ENCODE measurements at regions not wholly inside any gene's neighbourhood (a gene's known extent, or its start where the extent isn't known, plus 50 kb on each side); places are given as distances from the start of the nearest gene placed in this dataset.

- no peak for DNase-seq
- intact Hi-C loops (cut with DNase I, micrococcal nuclease) = no loop called here
Measured at GRCh38 chr7:50153995-50154394, 60.9 kb upstream of the ZPBP start.

GRCh38 chr7:50153148-50153547 lies 60.1 kb upstream of the ZPBP start:
- H3K36me3 ChIP-seq (ENCODE audit: low read depth) = no peaks in the 10 kb centered on the region
- no peak for ATAC-seq
- no peak for DNase-seq
- no peaks in the 10 kb centered on the region for H3K9me3 ChIP-seq
- intact Hi-C loops (cut with DNase I, micrococcal nuclease) = no loop called here
- TF ChIP-seq, protein P1, sequence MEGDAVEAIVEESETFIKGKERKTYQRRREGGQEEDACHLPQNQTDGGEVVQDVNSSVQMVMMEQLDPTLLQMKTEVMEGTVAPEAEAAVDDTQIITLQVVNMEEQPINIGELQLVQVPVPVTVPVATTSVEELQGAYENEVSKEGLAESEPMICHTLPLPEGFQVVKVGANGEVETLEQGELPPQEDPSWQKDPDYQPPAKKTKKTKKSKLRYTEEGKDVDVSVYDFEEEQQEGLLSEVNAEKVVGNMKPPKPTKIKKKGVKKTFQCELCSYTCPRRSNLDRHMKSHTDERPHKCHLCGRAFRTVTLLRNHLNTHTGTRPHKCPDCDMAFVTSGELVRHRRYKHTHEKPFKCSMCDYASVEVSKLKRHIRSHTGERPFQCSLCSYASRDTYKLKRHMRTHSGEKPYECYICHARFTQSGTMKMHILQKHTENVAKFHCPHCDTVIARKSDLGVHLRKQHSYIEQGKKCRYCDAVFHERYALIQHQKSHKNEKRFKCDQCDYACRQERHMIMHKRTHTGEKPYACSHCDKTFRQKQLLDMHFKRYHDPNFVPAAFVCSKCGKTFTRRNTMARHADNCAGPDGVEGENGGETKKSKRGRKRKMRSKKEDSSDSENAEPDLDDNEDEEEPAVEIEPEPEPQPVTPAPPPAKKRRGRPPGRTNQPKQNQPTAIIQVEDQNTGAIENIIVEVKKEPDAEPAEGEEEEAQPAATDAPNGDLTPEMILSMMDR (IDR thresholded peaks at IDR 0.05) = no peak
- H3K4me1 ChIP-seq (ENCODE audit: low read depth) = no peaks in the 10 kb centered on the region
- no peak overlapping the region for H3K4me3 ChIP-seq

More at GRCh38 chr7:50153995-50154394, 60.9 kb upstream of the ZPBP start:
- Histone ChIP-seq H3K4me1 (ENCODE audit: low read depth) (no peaks in the 10 kb centered on the region), H3K9me3 (no peaks in the 10 kb centered on the region), H3K4me3 (no peak overlapping the region), H3K36me3 (ENCODE audit: low read depth) (no peaks in the 10 kb centered on the region)
- no peak for ATAC-seq
- TF ChIP-seq, protein P1 (IDR thresholded peaks at IDR 0.05) = no peak

- H3K9me3 ChIP-seq = no peaks in the 10 kb centered on the region
- TF ChIP-seq, protein P1 (IDR thresholded peaks at IDR 0.05) = no peak
- ATAC-seq = no peak
- no peaks in the 10 kb centered on the region for H3K4me1 ChIP-seq (ENCODE audit: low read depth)
- DNase-seq = no peak
- no peak overlapping the region for H3K4me3 ChIP-seq
- intact Hi-C loops (cut with DNase I, micrococcal nuclease) = no loop called here
- no peaks in the 10 kb centered on the region for H3K36me3 ChIP-seq (ENCODE audit: low read depth)
Measured at GRCh38 chr7:50152486-50152885, 59.4 kb upstream of the ZPBP start.

DNA sequence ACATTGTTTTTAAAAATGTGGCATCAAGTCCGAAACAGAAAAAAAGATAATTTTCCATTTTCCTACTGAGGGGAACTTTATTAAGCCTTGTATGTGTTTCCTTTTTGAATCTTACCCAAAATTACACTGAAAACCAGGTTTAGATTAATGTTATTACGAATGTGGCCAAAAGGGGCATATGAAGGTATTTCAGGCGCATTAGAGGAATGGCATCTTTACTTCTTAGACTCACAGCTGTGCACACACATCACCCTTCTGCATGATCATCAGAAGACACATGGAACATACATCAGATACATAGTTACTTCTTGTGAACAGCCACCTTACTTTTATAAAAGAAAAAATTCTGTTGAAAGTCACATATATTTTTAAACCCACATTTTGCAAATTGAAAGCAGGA lies 58.6 kb upstream of the ZPBP start:
- TF ChIP-seq, protein P1 (IDR thresholded peaks at IDR 0.05) = no peak
- Histone ChIP-seq H3K4me1 (ENCODE audit: low read depth) (no peaks in the 10 kb centered on the region), H3K36me3 (ENCODE audit: low read depth) (no peaks in the 10 kb centered on the region), H3K4me3 (no peak overlapping the region), H3K9me3 (no peaks in the 10 kb centered on the region)
- DNase-seq (no peak), ATAC-seq (no peak)
- intact Hi-C loops (cut with DNase I, micrococcal nuclease) = no loop called here

DNA sequence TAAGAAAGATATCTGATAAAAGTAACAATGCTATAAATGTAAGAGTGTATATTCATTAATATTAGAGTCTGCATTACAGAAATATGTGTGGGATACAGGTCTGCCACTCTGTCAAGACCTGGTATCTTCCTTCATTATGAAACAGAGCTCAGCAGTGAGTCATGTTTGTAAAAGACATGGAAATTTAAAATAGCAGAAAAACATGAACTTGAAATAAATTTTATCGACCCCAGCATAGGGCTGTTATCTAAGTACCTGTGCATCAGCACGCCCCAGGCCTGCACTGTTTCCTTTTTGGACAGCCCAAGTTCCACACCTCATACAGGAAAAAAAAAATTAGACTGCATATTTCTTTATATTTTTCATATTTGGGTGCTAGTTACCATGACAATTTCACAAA lies 58.0 kb upstream of the ZPBP start:
- TF ChIP-seq, protein P1 (IDR thresholded peaks at IDR 0.05) = no peak
- no peaks in the 10 kb centered on the region for H3K4me1 ChIP-seq (ENCODE audit: low read depth)
- intact Hi-C loops (cut with DNase I, micrococcal nuclease) = no loop called here
- H3K9me3 ChIP-seq = no peaks in the 10 kb centered on the region
- ATAC-seq = no peak
- H3K36me3 ChIP-seq (ENCODE audit: low read depth) = no peaks in the 10 kb centered on the region
- no peak overlapping the region for H3K4me3 ChIP-seq
- DNase-seq = no peak

DNA sequence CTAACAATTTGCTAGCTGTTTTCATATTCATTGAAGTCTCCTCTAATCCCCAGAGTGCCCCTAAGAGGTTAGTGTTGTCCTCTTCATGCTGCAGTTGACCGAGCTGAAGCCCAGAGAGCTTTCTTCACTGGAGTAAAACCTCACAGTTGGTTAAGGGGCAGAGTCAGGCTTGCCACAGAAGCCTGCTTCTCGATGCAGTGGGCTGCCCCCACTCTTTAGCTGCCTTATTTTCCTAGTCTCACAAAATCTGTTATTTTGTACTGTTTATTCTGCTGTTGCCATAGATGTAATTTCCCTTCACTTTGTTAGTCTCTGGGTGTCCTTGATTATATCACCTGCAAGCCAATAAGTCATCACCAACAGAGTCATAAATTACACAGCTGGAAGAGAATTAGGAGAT lies 56.3 kb upstream of the ZPBP start:
- ATAC-seq (no peak), DNase-seq (no peak)
- TF ChIP-seq, protein P1 (IDR thresholded peaks at IDR 0.05) = no peak
- no peaks in the 10 kb centered on the region for H3K4me1 ChIP-seq (ENCODE audit: low read depth)
- intact Hi-C loops (cut with DNase I, micrococcal nuclease) = no loop called here
- no peak overlapping the region for H3K4me3 ChIP-seq
- H3K36me3 ChIP-seq (ENCODE audit: low read depth) = no peaks in the 10 kb centered on the region
- H3K9me3 ChIP-seq = no peaks in the 10 kb centered on the region
